SK-N-SH treated with all-trans-retinoic acid at 6 μM for 48 hours (cell line): ENCODE measurements at regions not wholly inside any gene's neighbourhood (a gene's known extent, or its start where the extent isn't known, plus 50 kb on each side); places are given as distances from the start of the nearest gene placed in this dataset.

Source experiments
- ATAC-seq: fragments of 200-7000 bp; cut with Tn5 transposase; 3 replicates; pipeline ENCODE4 v1.9.1; 2020; ENCODE audit warnings: mild to moderate bottlenecking, moderate library complexity
- ARNTL ChIP-seq: fragments of 450-650 bp; formaldehyde crosslinking; IDR thresholded peaks from 2 replicates; pipeline ENCODE4 v1.5.0; 2020; ENCODE audit warnings: low read depth, mild to moderate bottlenecking, moderate library complexity, borderline replicate concordance
- CSDC2 ChIP-seq: fragments of 250-450 bp; sonication (Bioruptor Pico); IDR thresholded peaks from 2 replicates; pipeline ENCODE4 v1.5.0; 2020; ENCODE audit warnings: mild to moderate bottlenecking, moderate library complexity
- ESRRG ChIP-seq: fragments of 250-450 bp; sonication (Bioruptor Pico); IDR thresholded peaks from 2 replicates; pipeline ENCODE4 v1.6.1; 2021; ENCODE audit warnings: mild to moderate bottlenecking
- GLIS3 ChIP-seq: fragments of 250-450 bp; sonication (Bioruptor Pico); IDR thresholded peaks from 2 replicates; pipeline ENCODE4 v1.5.0; 2020; ENCODE audit warnings: mild to moderate bottlenecking, moderate library complexity
- ISL1 ChIP-seq: fragments of 250-450 bp; sonication (Bioruptor Pico); IDR thresholded peaks from 2 replicates; pipeline ENCODE4 v2.1.2; 2022; ENCODE audit warnings: mild to moderate bottlenecking, moderate library complexity
- OSR1 ChIP-seq: fragments of 250-450 bp; sonication (Bioruptor Pico); IDR thresholded peaks from 2 replicates; pipeline ENCODE4 v1.8.0; 2022; ENCODE audit warnings: moderate library complexity, mild to moderate bottlenecking, inconsistent platforms
- PPARA ChIP-seq: fragments of 250-450 bp; sonication (Bioruptor Pico); IDR thresholded peaks from 2 replicates; pipeline ENCODE4 v1.5.0; 2020; ENCODE audit warnings: mild to moderate bottlenecking, borderline replicate concordance
- RARB ChIP-seq: fragments of 250-450 bp; sonication (Bioruptor Pico); IDR thresholded peaks from 2 replicates; pipeline ENCODE4 v1.8.0; 2021; ENCODE audit warnings: mild to moderate bottlenecking, moderate library complexity
- SNAI2 ChIP-seq: fragments of 250-450 bp; sonication (Bioruptor Pico); IDR thresholded peaks from 2 replicates; pipeline ENCODE4 v1.5.0; 2020; ENCODE audit warnings: mild to moderate bottlenecking, moderate library complexity
- TCF4 ChIP-seq: fragments of 250-450 bp; sonication (Bioruptor Pico); IDR thresholded peaks from 2 replicates; pipeline ENCODE4 v1.8.0; 2021; ENCODE audit warnings: mild to moderate bottlenecking, moderate library complexity, borderline replicate concordance
- TOX ChIP-seq: fragments of 250-450 bp; sonication (Bioruptor Pico); IDR thresholded peaks from 2 replicates; pipeline ENCODE4 v1.8.0; 2021; ENCODE audit warnings: mild to moderate bottlenecking, moderate library complexity, borderline replicate concordance
- ZC3H10 ChIP-seq: fragments of 250-450 bp; sonication (Bioruptor Pico); IDR thresholded peaks from 2 replicates; pipeline ENCODE4 v1.5.1; 2021; ENCODE audit warnings: mild to moderate bottlenecking, moderate library complexity
- ZFP3 ChIP-seq: fragments of 250-450 bp; sonication (Bioruptor Pico); IDR thresholded peaks from 2 replicates; pipeline ENCODE4 v1.5.0; 2020; ENCODE audit warnings: mild to moderate bottlenecking, moderate library complexity
- ZFP30 ChIP-seq: fragments of 450-650 bp; formaldehyde crosslinking; IDR thresholded peaks from 2 replicates; pipeline ENCODE4 v1.5.0; 2022; ENCODE audit warnings: mild to moderate bottlenecking, moderate library complexity
- ZNF565 ChIP-seq: fragments of 450-650 bp; formaldehyde crosslinking; conservative IDR thresholded peaks from 2 replicates; pipeline ENCODE4 v1.5.0; 2020; ENCODE audit warnings: low read depth, mild to moderate bottlenecking, moderate library complexity
- ZNF70 ChIP-seq: fragments of 450-650 bp; formaldehyde crosslinking; IDR thresholded peaks from 2 replicates; pipeline ENCODE4 v1.5.0; 2020; ENCODE audit warnings: mild to moderate bottlenecking, moderate library complexity
- ZNF8 ChIP-seq: fragments of 450-650 bp; formaldehyde crosslinking; IDR thresholded peaks from 2 replicates; pipeline ENCODE4 v1.5.0; 2020; ENCODE audit warnings: mild to moderate bottlenecking, moderate library complexity
- TF ChIP-seq, protein P1 (sequence below): fragments of 250-450 bp; sonication (Bioruptor Pico); IDR thresholded peaks from 2 replicates; pipeline ENCODE4 v1.8.0; 2021; ENCODE audit warnings: low read depth, mild to moderate bottlenecking, moderate library complexity, borderline replicate concordance
- TF ChIP-seq, protein P2 (sequence below): fragments of 250-450 bp; sonication (Bioruptor Pico); IDR thresholded peaks from 2 replicates; pipeline ENCODE4 v1.5.1; 2021; ENCODE audit warnings: mild to moderate bottlenecking, moderate library complexity
- TF ChIP-seq, protein P3 (sequence below): fragments of 250-450 bp; sonication (Bioruptor Pico); IDR thresholded peaks from 2 replicates; pipeline ENCODE4 v1.5.1; 2020; ENCODE audit warnings: low read depth, mild to moderate bottlenecking, moderate library complexity
- TF ChIP-seq, protein P4 (sequence below): fragments of 250-450 bp; sonication (Bioruptor Pico); IDR thresholded peaks from 2 replicates; pipeline ENCODE4 v1.5.0; 2020; ENCODE audit warnings: mild to moderate bottlenecking, moderate library complexity
- TF ChIP-seq, protein P5 (sequence below): fragments of 250-450 bp; sonication (Bioruptor Pico); IDR thresholded peaks from 2 replicates; pipeline ENCODE4 v1.8.0; 2020; ENCODE audit warnings: mild to moderate bottlenecking, moderate library complexity, borderline replicate concordance

DNA sequence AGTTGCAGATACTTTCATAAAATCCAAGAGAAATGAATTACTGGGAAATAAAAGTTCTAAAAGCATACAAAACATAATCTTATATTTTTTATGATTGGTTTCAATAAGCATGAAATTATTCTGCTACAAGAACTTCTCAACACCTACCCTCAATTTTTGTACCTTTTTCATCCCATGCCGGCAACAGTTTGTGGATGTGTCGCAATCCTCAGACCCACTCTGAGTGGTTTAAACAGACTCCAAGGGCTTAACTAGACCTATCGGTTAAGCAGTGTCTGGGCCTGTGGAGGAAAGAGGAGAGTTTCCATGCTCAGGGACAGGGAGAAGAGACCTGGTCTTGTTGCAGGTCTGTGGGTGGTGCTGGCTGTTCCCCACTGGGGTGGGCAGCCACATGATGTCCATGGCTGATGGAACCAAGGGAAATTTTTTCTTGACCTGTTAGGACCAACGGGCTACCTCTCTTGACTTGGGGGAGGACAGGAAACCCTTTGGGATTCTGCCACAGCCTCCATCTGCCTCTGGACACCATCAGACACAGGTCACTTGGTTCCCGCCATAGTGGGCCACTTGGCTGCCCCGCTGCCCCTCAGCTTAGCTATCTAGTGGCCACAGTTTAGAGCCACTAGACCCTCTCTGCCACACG, 81.1 kb upstream of the CLDN14 start:
- ATAC-seq = no peak
- TF ChIP-seq ARNTL (CRISPR knock-in tag) (no peak), PPARA (CRISPR knock-in tag) (no peak), TCF4 (CRISPR knock-in tag) (no peak), OSR1 (CRISPR knock-in tag) (no peak), SNAI2 (no peak), ZFP30 (CRISPR knock-in tag) (no peak), RARB (CRISPR knock-in tag) (no peak), ISL1 (CRISPR knock-in tag) (no peak), CSDC2 (CRISPR knock-in tag) (no peak), ZC3H10 (no peak), TOX (no peak), ZNF565 (CRISPR knock-in tag) (no peak), ZNF8 (CRISPR knock-in tag) (no peak), ESRRG (CRISPR knock-in tag) (no peak), ZFP3 (CRISPR knock-in tag) (no peak), GLIS3 (CRISPR knock-in tag) (no peak)
- TF ChIP-seq, protein P1, sequence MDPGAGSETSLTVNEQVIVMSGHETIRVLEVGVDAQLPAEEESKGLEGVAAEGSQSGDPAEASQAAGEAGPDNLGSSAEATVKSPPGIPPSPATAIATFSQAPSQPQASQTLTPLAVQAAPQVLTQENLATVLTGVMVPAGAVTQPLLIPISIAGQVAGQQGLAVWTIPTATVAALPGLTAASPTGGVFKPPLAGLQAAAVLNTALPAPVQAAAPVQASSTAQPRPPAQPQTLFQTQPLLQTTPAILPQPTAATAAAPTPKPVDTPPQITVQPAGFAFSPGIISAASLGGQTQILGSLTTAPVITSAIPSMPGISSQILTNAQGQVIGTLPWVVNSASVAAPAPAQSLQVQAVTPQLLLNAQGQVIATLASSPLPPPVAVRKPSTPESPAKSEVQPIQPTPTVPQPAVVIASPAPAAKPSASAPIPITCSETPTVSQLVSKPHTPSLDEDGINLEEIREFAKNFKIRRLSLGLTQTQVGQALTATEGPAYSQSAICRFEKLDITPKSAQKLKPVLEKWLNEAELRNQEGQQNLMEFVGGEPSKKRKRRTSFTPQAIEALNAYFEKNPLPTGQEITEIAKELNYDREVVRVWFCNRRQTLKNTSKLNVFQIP (CRISPR knock-in tag) = no peak
- TF ChIP-seq, protein P2, sequence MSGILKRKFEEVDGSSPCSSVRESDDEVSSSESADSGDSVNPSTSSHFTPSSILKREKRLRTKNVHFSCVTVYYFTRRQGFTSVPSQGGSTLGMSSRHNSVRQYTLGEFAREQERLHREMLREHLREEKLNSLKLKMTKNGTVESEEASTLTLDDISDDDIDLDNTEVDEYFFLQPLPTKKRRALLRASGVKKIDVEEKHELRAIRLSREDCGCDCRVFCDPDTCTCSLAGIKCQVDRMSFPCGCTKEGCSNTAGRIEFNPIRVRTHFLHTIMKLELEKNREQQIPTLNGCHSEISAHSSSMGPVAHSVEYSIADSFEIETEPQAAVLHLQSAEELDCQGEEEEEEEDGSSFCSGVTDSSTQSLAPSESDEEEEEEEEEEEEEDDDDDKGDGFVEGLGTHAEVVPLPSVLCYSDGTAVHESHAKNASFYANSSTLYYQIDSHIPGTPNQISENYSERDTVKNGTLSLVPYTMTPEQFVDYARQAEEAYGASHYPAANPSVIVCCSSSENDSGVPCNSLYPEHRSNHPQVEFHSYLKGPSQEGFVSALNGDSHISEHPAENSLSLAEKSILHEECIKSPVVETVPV = no peak
- TF ChIP-seq, protein P3, sequence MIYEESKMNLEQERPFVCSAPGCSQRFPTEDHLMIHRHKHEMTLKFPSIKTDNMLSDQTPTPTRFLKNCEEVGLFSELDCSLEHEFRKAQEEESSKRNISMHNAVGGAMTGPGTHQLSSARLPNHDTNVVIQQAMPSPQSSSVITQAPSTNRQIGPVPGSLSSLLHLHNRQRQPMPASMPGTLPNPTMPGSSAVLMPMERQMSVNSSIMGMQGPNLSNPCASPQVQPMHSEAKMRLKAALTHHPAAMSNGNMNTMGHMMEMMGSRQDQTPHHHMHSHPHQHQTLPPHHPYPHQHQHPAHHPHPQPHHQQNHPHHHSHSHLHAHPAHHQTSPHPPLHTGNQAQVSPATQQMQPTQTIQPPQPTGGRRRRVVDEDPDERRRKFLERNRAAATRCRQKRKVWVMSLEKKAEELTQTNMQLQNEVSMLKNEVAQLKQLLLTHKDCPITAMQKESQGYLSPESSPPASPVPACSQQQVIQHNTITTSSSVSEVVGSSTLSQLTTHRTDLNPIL (CRISPR knock-in tag) = no peak
- TF ChIP-seq, protein P4, sequence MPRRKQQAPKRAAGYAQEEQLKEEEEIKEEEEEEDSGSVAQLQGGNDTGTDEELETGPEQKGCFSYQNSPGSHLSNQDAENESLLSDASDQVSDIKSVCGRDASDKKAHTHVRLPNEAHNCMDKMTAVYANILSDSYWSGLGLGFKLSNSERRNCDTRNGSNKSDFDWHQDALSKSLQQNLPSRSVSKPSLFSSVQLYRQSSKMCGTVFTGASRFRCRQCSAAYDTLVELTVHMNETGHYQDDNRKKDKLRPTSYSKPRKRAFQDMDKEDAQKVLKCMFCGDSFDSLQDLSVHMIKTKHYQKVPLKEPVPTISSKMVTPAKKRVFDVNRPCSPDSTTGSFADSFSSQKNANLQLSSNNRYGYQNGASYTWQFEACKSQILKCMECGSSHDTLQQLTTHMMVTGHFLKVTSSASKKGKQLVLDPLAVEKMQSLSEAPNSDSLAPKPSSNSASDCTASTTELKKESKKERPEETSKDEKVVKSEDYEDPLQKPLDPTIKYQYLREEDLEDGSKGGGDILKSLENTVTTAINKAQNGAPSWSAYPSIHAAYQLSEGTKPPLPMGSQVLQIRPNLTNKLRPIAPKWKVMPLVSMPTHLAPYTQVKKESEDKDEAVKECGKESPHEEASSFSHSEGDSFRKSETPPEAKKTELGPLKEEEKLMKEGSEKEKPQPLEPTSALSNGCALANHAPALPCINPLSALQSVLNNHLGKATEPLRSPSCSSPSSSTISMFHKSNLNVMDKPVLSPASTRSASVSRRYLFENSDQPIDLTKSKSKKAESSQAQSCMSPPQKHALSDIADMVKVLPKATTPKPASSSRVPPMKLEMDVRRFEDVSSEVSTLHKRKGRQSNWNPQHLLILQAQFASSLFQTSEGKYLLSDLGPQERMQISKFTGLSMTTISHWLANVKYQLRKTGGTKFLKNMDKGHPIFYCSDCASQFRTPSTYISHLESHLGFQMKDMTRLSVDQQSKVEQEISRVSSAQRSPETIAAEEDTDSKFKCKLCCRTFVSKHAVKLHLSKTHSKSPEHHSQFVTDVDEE (CRISPR knock-in tag) = no peak

DNA sequence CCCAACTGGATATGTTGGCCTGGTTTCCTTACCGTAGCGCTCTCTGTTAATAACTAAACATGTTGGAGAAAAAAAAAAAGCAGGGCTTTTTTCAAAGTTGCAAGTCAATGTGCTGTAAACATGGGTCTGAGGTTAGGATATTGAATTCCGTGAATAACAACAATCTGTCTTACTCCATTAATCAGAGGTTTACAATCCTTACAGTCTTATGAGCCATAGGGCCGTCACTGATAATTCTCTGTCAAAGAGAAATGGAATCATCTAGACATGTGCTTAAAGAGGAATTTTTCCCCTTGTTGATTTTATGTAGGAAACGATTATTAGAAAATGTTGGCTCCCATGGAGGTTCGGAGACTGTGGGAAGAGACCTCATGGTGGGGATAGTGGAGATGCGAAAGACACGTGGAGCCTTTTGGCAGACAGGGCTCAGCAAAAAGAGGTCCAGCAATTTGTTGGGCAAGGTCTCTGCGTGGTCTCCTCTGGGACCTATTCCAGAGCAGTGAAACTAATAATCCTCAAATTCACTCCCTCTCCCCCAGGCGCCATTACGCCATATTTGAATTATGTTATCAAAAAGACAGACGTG, 83.5 kb upstream of the CLDN14 start:
- ATAC-seq = no peak
- TF ChIP-seq CSDC2 (CRISPR knock-in tag) = no peak
- TF ChIP-seq, protein P5, sequence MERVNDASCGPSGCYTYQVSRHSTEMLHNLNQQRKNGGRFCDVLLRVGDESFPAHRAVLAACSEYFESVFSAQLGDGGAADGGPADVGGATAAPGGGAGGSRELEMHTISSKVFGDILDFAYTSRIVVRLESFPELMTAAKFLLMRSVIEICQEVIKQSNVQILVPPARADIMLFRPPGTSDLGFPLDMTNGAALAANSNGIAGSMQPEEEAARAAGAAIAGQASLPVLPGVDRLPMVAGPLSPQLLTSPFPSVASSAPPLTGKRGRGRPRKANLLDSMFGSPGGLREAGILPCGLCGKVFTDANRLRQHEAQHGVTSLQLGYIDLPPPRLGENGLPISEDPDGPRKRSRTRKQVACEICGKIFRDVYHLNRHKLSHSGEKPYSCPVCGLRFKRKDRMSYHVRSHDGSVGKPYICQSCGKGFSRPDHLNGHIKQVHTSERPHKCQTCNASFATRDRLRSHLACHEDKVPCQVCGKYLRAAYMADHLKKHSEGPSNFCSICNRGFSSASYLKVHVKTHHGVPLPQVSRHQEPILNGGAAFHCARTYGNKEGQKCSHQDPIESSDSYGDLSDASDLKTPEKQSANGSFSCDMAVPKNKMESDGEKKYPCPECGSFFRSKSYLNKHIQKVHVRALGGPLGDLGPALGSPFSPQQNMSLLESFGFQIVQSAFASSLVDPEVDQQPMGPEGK (CRISPR knock-in tag) = no peak
- no peak for TF ChIP-seq ZNF70 (CRISPR knock-in tag)
- TF ChIP-seq, protein P4 (CRISPR knock-in tag) = no peak
- no peak for TF ChIP-seq ESRRG (CRISPR knock-in tag)
- no peak for TF ChIP-seq ARNTL (CRISPR knock-in tag)
- no peak for TF ChIP-seq ZC3H10
- TF ChIP-seq PPARA (CRISPR knock-in tag) = no peak
- TF ChIP-seq ZNF565 (CRISPR knock-in tag) = no peak
- TF ChIP-seq OSR1 (CRISPR knock-in tag) = no peak
- no peak for TF ChIP-seq ZNF8 (CRISPR knock-in tag)
- TF ChIP-seq TOX = no peak
- no peak for TF ChIP-seq SNAI2
- TF ChIP-seq GLIS3 (CRISPR knock-in tag) = no peak
- no peak for TF ChIP-seq ZFP3 (CRISPR knock-in tag)
- no peak for TF ChIP-seq RARB (CRISPR knock-in tag)
- TF ChIP-seq TCF4 (CRISPR knock-in tag) = no peak
